ENCODE measurements at regions not wholly inside any gene's neighbourhood (a gene's known extent, or its start where the extent isn't known, plus 50 kb on each side); places are given as distances from the start of the nearest gene placed in this dataset.
"Not testable (repeated sequence)": the region's sequence is repeated elsewhere in the genome, so short reads cannot be mapped to it uniquely, and the experiment has no call there.

GRCh38 chr7:69439636-69440325 is 158.5 kb upstream of the AUTS2 start:
- DNase-seq (ENCODE audit: low read depth in 4 of 4, low spot score in 2 of 4) = no peak

DNA sequence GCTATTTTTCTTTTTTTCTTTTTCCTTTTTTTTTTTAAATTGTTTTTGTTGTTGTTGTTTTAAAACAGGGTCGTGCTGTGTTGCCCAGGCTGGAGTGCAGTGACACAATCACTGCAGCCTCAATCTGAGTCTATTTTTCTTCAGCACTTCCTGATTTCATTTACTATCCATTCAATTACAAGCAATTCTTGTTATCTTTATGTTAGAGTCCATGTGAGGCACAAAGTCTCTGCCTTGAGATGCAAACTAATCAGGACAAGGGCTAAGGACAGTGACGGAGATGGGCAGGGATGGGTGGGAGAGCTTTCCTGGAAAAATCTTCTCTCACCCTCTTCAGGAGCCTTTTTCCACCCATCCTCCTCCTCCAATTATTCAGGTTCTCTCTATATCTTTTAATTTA is 157.3 kb upstream of the AUTS2 start:
- no peak for DNase-seq (ENCODE audit: low read depth in 4 of 4, low spot score in 2 of 4)

- no peak for DNase-seq (ENCODE audit: low read depth in 4 of 4, low spot score in 2 of 4)
Measured at GRCh38 chr7:69443136-69443535, 155.1 kb upstream of the AUTS2 start.

- DNase-seq (ENCODE audit: low read depth in 4 of 4, low spot score in 2 of 4) = no peak
Measured at GRCh38 chr7:69445541-69445940, 152.7 kb upstream of the AUTS2 start.

- DNase-seq (ENCODE audit: low read depth in 4 of 4, low spot score in 2 of 4) = not testable (repeated sequence)
Measured at GRCh38 chr7:69446213-69446612, 152.1 kb upstream of the AUTS2 start.

DNA sequence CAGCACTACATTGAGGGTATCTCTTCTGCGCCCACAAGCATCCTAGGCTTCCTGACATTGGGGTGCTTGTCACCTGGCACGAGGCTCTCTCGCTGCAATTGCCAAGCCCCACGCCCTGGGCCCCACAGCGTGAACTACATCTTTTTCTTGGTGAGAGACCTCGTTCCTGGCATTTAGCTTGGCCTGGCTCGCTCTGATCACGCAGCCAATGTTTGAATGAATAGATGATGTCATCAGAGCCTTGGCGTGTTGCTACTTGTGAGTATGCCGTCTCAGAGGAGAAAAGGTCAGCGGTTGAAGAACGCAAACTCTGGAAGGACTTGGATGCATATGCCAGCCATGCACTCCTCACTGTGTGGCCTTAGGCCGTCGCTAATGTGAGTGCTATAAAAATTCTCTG is 150.2 kb upstream of the AUTS2 start:
- DNase-seq (ENCODE audit: low read depth in 4 of 4, low spot score in 2 of 4) = no peak

GRCh38 chr7:69450456-69450855 is 147.8 kb upstream of the AUTS2 start:
- DNase-seq (ENCODE audit: low read depth in 4 of 4, low spot score in 2 of 4) = no peak

DNA sequence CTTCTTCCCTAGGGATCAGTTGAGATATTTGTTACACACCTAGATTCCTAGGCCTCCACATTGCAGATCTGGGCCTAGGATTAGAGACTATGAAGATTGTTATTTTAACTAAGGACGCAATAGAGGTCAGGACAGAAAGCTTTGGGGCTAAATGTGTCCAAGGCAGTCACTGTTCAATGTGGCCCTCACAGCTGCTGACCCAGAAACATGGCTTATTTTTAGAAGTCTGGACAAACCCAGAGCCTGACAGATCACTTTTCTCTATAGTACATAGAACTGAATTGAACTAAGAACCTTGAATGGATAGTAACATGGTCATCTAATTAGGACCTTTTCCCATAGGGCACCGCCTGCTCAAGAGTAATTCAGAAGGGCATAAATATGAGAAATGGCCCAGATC is 146.6 kb upstream of the AUTS2 start:
- no peak for DNase-seq (ENCODE audit: low read depth in 4 of 4, low spot score in 2 of 4)

DNA sequence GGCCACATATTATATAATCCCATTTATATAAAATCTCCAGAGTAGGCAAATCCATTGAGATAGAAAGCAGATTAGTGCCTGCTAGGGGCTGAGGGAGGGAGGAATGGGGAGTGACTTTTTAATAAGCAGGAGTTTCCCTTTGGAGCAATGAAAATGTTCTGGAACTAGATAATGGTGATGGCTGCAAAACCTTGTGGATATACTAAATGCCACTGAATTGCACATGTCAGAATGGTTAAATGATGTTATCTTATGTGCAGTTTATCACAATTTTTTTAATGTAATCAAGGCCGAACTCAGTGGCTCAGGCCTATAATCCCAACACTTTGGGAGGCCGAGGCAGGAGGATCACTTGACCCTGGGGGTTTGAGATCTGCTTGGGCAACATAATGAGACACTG is 145.5 kb upstream of the AUTS2 start:
- DNase-seq (ENCODE audit: low read depth in 4 of 4, low spot score in 2 of 4) = no peak

DNA sequence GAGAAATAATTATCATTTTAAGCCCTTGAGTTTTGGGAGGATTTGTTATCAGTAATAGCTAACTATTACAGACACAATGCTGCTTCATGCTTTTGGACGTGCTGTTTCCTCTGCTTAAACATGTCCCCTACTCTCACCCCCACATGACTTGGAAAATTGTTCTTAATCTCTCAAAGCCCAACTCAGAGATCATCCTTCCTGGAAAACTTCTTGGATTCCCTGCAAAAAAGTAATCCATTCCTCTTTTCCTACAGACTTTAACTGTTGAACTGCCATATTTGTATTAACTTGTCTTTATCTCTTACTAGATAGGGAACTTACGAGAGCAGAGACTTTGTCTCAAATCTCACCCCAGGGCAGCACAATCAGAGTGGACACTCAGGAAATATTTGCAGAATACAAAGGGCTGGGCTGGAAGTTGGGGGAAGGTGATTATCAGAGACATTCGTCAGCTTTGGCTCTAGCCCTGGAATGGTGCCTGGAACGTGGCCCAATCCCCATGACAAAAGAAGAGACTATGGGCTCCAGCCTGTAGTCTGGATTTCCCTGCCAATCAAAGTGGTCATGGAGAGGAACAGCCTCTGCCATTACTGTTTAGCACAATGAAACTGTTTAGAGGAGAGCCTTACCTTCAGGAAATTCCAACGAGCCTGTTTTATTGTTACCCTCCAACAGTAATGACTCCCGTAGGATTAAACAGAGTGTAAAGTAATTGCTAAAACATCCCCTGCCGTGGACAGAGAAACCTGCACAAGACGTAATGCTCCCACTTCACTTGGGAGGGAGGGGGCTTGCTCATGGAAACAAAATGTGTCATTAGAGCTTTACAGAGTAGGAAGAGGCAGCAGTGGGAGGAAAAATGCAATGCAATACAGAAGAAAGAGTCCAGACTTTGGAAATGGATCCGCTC is 140.4 kb upstream of the AUTS2 start:
- peak in 1 of 4 donors; percentile 13 for DNase-seq (ENCODE audit: low read depth in 4 of 4, low spot score in 2 of 4)

DNA sequence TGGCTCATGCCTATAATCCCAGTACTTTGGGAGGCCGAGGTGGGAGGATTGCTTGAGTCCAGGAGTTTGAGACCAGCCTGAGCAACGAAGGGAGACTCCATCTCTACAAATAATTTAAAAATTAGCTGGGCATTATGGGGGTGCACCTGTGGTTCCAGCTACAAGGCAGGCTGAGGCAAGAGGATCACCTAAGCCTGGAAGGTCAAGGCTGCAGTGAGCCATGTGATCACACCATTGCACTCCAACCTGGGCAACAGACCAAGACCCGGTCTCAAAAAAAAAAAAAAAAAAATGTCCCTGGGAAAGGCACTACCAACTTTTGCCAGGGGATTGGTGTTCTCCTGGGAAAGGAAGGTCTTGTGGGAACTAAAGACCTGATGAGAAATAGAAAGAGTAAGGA is 134.2 kb upstream of the AUTS2 start:
- no peak for DNase-seq (ENCODE audit: low read depth in 4 of 4, low spot score in 2 of 4)

GRCh38 chr7:69465262-69465661 is 133.0 kb upstream of the AUTS2 start:
- DNase-seq (ENCODE audit: low read depth in 4 of 4, low spot score in 2 of 4) = no peak

DNA sequence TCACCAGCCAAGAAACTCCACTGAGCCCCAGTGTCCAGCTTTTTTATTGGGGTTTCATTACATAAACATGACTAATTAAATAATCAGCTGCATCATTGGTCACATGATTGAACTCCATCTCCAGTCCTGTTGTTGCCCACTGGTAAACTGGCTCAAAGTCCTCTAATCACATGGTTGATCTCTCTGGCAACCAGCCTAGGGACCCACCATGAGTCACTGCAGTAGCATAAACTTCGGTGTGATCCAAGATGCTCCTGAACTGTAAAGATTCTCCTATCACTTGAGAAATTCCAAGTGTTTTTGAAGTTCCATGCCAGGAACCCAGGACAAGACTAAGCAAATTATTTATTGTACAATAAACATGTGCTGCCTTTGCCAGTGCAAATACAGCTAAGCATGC is 130.4 kb upstream of the AUTS2 start:
- DNase-seq (ENCODE audit: low read depth in 4 of 4, low spot score in 2 of 4) = no peak

DNA sequence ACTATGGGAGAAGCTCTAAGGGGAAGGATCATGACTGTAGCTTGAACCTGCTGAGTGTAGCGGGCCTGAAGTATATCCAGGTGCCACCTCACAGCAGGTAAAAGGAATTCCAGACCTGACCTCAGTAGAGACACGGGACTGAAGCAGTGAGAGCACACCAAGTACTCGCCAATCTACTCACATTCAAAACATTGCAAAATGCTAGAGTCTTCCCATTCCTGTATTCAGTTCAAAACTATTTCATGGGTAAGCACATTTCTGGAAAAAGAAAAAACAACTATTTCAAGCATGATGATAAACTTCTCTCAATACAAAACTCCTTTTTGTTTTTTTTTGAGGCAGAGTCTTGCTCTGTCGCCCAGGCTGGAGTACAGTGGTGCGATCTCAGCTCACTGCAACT is 121.9 kb upstream of the AUTS2 start:
- no peak for DNase-seq (ENCODE audit: low read depth in 4 of 4, low spot score in 2 of 4)

DNA sequence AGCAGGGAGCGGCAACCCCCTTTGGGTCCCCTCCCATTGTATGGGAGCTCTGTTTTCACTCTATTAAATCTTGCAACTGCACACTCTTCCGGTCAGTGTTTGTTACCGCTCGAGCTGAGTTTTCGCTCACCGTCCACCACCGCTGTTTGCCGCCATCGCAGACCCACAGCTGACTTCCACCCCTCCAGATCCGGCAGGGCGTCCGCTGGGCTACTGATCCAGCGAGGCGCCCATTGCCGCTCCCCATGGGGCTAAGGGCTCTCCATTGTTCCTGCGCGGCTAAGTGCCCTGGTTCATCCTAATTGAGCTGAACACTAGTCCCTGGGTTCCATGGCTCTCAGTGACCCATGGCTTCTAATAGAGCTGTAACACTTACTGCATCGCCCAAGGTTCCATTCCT is 115.6 kb upstream of the AUTS2 start:
- no peak for DNase-seq (ENCODE audit: low read depth in 4 of 4, low spot score in 2 of 4)

GRCh38 chr7:69489533-69489932 is 108.7 kb upstream of the AUTS2 start:
- DNase-seq (ENCODE audit: low read depth in 4 of 4, low spot score in 2 of 4) = no peak

- DNase-seq (ENCODE audit: low read depth in 4 of 4, low spot score in 2 of 4) = no peak
Measured at GRCh38 chr7:69498671-69499070, 99.6 kb upstream of the AUTS2 start.

DNA sequence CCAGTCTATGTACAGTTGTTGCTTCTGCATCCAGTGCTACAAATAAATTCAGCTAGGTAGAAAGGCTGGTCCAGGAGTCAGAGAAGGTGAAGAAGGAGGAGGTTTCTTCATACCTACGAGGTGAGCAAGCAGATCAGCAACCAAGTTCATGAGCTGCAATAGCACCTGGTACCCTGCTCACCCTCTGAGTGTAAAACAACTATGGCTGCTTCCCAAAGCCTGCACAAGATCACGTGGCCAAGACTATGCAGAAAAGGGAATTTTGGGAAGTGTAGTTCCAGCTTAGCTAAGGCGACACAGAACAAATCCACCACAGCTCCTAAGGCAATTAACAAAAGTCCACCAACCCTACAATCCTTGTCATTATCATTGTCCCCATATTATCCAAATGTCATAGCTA is 95.9 kb upstream of the AUTS2 start:
- DNase-seq (ENCODE audit: low read depth in 4 of 4, low spot score in 2 of 4) = no peak

GRCh38 chr7:69504733-69505420 is 93.4 kb upstream of the AUTS2 start:
- DNase-seq (ENCODE audit: low read depth in 4 of 4, low spot score in 2 of 4) = no peak

DNA sequence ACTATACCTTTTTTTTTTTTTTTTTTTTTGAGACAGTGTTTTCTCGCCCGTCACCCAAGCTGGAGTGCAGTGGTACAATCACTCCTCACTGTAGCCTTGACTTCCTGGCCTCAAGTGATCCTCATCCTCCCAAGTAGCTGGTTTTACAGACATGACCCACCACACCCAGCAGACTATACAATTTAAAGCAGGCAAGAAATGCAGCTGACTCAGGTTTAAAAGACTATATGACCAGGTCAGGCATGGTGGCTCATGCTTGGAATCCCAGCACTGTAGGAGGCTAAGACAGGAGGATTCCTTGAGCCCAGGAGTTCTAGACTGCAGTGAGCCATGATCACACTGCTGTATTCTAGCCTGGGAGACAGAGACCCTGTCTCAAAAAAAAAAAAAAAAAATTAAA is 89.5 kb upstream of the AUTS2 start:
- DNase-seq (ENCODE audit: low read depth in 4 of 4, low spot score in 2 of 4) = no peak

- DNase-seq (ENCODE audit: low read depth in 4 of 4, low spot score in 2 of 4) = no peak
Measured at GRCh38 chr7:69510114-69510513, 88.2 kb upstream of the AUTS2 start.
